ENCODE measurements at regions not wholly inside any gene's neighbourhood (a gene's known extent, or its start where the extent isn't known, plus 50 kb on each side); places are given as distances from the start of the nearest gene placed in this dataset.

GRCh38 chr2:19717446-19717845 lies 184.3 kb downstream of the TTC32 start:
- no peak for TF ChIP-seq CTCF (IDR thresholded peaks at IDR 0.05; ENCODE audit: borderline replicate concordance, insufficient read depth, low read depth, low read length)
- no peak overlapping the region for H3K4me3 ChIP-seq (ENCODE audit: low read depth, low read length)

GRCh38 chr2:19714926-19715325 lies 186.9 kb downstream of the TTC32 start:
- H3K4me3 ChIP-seq (ENCODE audit: low read depth, low read length) = no peak overlapping the region
- no peak for TF ChIP-seq CTCF (IDR thresholded peaks at IDR 0.05; ENCODE audit: borderline replicate concordance, insufficient read depth, low read depth, low read length)

GRCh38 chr2:19712850-19713249 lies 188.9 kb downstream of the TTC32 start:
- no peak for TF ChIP-seq CTCF (IDR thresholded peaks at IDR 0.05; ENCODE audit: borderline replicate concordance, insufficient read depth, low read depth, low read length)
- H3K4me3 ChIP-seq (ENCODE audit: low read depth, low read length) = no peak overlapping the region

GRCh38 chr2:19711470-19712372 lies 190.1 kb downstream of the TTC32 start:
- H3K4me3 ChIP-seq (ENCODE audit: low read depth, low read length) = no peak overlapping the region
- no peak for TF ChIP-seq CTCF (IDR thresholded peaks at IDR 0.05; ENCODE audit: borderline replicate concordance, insufficient read depth, low read depth, low read length)

- no peak for TF ChIP-seq CTCF (IDR thresholded peaks at IDR 0.05; ENCODE audit: borderline replicate concordance, insufficient read depth, low read depth, low read length)
- no peak overlapping the region for H3K4me3 ChIP-seq (ENCODE audit: low read depth, low read length)
These were observed 191.6 kb downstream of the TTC32 start for GRCh38 chr2:19710230-19710629.

- no peak overlapping the region for H3K4me3 ChIP-seq (ENCODE audit: low read depth, low read length)
- TF ChIP-seq CTCF (IDR thresholded peaks at IDR 0.05; ENCODE audit: borderline replicate concordance, insufficient read depth, low read depth, low read length) = no peak
These were observed 192.2 kb downstream of the TTC32 start for GRCh38 chr2:19709553-19709952.

- H3K4me3 ChIP-seq (ENCODE audit: low read depth, low read length) = no peak overlapping the region
- no peak for TF ChIP-seq CTCF (IDR thresholded peaks at IDR 0.05; ENCODE audit: borderline replicate concordance, insufficient read depth, low read depth, low read length)
These were observed 193.0 kb downstream of the TTC32 start for GRCh38 chr2:19708776-19709175.
